ENCODE measurements at regions not wholly inside any gene's neighbourhood (a gene's known extent, or its start where the extent isn't known, plus 50 kb on each side); places are given as distances from the start of the nearest gene placed in this dataset.

DNA sequence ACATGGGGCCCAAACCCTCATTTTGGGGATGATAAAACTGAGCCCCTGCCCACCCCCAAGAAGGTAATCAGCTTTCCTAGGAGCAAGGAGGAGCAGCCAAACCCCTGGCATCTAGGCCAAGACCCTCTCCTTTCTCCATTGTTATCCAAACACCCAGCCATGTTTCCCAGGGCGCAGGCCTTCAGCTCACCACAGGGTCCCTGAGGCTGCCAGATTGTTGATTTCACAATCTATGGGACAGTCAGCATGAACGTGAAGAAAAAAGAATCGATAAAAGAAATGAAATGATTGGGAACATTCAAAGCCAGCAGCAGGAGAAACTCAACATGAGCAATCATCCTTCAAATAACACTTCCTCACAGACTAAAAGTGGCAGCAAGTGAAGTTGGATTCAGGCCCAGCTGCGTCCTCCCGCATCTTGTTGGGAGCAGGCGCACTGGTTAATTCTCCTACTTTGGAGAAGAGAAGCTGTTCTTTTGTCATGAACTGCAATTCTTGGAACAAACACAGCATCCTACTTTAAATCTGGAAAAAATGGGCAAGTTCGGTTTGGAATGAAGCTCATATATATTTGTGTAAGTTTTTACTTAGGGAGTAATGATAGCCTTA, 241.8 kb upstream of the PRDM1 start:
- DNase-seq: no peak

DNA sequence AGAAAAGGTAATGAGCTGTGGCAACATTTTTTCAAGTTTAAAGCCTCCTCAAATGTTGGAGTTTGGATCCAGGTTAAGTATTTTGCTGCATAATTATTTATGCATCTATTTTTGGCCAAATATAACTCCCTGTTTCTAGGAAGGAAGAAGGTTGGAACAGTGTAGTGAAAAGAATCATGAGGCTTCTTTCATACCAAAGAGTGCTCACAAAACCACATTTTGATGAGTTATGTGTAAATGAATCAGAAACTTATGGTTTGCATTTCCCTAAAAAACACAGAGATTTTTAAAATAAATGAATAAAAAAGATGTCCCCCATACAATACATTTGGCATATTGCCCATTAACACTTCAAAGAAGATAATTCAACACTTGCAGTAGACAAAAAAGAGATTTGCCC, 246.9 kb upstream of the PRDM1 start:
- no peak for DNase-seq

DNA sequence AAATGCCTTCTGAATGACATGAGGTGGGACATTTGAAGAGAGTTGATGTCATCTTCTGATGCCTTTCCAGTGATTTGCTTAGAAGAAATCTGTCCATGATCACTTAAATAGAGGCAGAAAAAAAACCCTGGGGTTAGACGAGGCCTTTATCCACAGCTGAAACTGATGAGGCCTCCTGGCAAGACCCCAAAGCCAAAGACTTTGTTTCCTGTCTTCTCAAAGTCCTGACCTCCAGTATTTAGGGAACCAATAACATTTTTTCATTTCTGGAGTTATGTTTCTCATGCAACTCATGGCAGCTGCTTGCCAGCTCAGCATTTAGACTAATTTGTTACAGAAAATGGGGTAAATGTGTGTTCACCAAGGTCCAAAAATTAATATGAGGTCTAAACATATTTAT, 248.0 kb upstream of the PRDM1 start:
- no peak for DNase-seq

DNA sequence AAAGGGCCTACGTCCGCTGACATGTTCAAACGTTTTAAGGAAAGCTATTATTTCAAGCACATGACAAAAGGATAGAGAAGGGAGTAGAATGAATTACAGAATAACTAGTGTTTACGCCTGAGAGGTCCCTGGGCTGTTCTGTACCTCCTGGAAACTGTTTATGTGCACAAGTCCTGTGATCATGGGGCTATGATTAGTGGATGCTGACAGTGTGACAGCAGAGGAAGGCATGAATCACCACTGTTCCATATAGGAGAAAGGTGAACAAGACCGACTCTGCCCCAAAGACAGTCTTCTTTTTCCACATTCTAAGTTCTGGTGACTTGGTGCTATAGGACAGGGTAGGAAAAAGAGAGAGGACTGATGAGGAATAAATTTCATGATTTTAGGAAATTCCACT, 249.2 kb upstream of the PRDM1 start:
- no peak for DNase-seq

DNA sequence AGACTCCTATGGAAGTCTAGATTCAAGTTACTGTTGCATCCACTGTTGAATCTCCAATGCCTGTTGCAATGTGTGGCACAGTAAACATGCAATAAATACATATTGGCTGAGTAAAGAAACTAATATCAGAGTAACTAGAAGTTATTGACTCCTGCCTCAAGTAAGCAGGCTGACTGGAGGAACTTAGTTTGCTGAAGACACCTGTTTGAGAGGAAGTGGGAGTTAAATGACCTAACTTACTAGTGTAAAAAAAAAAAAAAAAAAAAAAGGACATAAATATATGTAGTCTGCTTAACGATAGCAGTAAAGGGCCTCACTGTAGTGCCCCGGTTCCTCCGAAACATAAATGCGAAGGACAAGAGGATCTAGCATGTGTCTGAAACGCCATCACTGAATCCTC, 249.8 kb upstream of the PRDM1 start:
- no peak for DNase-seq

DNA sequence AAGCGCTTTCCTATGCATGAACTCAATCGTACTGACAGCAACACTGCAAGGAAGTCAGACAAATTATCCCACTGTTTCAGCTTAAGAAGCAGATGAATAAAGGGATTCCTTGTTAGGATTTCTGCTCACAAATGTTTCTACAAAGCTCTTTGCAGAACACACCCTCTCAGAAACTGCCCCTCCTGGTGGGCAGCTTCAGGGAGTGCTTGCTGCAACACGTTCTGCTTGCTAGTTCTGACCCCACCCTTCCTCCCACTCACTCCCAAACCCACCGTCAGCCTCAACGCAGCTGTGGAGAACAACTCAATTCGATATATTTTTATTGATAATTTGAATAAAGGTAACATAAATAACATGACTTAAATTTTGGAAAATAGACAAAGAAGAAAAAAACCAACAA, 250.8 kb upstream of the PRDM1 start:
- no peak for DNase-seq

DNA sequence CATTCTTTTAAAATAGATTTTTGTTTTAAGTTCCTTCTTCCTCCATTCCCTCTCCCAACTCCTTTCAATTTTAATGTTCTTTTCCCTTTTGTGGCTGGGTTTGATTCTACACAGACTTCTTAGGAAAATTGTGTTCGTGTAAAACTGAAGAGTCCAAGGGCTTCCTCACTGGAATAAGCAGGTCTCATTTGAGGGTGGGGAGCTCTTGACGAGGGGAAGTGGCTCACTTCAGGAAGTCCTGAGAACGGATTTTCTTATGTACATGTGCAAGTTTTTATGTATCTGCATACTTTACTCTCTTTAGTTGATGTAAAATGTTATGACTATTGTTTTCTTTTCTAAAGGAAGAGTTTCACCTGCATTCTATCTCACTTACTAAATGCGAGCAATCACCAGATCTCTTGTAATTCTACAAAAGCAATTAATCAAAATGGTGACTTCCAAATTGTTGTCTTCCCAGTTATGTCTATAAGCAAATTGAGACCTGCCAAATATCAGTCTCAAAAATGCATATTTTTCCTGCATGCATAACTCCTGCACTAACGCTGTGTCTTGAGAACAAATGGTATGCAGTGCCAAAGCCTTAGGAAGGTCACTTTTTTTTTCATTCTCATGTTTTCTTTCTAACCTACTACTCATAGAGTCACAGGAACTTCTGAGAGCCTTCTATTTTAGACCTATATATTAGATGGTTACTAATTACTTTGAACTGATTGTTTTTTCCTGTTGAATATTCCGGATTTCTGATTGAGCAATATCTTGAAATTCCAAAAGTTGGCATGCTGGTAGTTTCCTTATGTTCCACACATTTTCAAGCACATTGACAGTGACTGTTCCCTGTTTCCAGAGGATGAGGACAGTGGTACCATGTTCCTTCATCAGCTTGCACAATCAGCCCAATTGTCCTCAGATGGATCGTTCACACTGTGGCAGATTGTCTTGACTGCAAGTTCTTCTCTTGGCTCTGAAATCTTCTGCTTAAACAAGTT, 251.9 kb upstream of the PRDM1 start:
- DNase-seq: no peak

DNA sequence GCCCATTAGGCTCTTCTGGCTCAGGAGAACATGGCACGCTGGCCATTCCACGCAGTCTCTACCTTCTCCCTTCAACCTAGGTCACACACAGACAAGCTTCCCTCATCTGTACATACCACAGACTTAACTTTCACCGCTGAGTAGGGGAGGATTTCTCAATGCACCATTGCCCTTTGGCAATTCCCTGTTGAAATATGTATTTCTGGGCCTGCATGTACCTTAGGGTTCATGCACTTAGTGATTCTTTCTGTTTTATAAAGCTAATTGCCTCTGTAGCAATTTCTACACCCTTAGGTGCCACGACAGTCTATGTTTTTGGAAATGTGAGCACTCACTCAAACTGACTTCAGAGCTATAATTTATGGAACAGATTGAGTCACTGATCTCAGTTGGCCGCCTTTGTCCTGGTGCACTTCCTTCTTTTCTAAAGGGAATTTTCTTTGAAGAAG, 253.8 kb upstream of the PRDM1 start:
- no peak for DNase-seq

DNA sequence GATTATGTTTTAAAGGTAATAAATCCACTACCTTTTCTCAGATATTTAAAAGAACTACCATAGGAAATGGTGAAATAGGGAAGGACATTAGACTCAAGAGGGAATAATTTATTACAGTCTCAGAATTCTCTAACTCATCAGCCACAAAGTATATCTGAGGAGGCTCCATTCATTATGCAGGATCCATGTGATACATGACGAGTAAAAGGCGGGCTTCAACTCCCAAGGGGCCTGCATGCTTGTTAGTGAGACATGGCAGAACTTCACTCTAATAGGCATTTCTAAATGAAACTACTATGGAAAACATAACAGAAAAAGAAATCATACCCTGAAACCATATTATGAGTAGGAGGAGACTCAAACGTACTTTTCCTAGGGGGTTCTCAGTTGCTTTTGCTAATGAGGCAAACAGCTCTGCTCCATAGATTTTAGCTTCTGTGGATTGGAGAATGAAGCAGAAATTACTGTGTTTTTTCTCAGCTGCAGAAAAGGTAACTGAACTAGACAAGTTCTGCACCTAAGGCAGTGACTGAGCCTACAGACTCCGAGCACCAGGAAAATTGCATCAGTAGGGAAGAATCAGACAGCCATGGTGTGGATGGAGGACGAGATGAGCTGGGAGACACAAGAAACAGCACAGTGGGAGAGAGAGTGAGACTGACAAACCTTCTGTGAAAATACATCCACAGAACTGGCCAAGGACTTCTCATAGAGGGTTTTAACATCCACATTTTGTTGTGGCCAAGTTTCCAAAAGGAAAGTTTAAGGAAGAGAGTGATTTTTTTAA, 254.6 kb upstream of the PRDM1 start:
- DNase-seq: no peak

DNA sequence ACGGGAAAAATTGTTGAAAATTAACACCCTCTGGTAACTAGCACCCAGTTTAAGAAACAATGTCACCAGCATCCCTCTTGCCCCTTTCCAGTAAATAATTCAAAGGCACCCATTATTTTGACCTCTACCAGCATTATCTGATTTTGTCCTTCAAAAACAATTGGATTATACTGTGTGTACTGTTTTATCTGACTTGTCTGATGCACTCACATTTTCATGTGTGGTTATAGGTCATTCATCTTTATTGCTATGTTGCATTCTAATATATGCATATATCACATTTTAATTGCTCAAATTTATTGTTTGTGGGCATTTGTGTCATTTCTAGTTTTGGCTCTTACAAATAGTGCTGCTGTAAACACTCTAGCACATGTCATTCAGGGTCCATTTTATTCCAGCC, 260.9 kb upstream of the PRDM1 start:
- no peak for DNase-seq

DNA sequence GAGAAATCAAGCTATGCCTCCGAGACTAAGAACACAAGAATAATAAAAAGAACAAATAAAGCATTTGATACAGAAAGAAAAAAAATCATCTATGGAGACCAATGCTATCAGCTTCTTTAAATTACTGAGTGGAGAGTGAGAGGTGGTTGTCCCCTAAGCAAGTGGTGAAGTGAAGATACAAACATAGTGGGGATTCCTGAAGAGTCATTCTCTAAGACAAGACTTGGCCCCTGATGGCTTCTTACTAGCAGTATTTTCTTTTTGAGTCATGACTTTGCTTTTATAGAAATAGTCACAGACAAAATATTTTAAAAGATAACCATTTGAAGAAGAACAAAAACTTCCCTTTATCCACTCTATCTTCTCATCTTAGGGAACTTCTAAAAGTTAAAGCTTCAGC, 261.4 kb upstream of the PRDM1 start:
- no peak for DNase-seq

DNA sequence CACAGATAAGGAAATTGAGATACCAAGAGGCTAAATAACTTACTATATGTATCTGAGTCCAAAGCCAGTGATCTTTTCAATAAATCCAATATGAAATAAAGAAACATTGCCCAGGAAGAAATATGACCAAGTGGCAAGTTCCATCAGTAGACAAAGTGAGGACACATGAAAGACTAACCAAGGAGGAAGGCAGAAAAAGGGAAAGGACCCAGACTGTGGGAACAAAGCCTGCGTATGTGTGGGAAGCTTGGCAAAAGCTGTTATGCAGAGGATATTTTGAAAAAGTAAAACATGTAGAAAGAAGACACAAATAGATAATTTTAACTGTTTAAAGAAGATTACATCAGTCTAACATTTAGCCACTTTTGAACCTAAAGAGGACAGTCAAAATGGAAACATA, 264.4 kb upstream of the PRDM1 start:
- no peak for DNase-seq

DNA sequence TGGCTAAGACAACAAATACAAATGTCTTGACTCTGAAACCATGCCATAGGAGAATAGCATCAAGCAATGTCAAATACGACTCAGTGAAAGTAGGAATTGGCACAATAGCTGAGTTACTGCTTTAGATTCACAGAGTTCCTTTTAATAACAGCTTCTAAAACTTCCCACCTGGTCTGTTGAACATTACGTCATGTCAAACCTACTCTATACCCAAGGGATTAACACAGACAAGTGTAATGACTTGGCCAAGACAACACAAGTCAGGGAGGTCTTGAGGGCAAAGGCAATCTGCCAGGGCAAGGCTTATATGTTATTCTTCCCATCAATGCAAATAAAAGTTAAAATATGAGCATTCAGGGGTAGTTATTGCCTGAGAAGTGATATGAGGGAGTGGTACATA, 265.1 kb upstream of the PRDM1 start:
- DNase-seq: no peak

DNA sequence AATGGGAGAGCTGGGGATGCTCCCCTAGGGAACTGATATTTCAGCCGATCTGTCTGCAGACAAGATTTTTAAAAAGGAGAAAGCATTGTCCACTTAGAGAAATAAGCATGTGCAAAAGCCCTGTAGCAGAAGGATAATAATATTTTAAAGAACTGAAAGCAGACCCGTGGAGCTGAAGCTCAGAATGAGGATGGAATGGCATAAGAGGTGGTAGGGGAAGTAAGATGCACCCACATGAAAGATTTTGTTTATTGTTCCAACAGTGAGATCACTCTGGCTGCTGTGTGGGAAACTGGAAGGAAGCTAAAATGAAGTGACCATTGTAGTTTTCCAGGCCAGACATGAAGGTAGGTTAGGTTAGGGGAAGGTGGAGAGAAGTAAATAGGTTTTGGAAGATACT, 266.4 kb upstream of the PRDM1 start:
- no peak for DNase-seq

DNA sequence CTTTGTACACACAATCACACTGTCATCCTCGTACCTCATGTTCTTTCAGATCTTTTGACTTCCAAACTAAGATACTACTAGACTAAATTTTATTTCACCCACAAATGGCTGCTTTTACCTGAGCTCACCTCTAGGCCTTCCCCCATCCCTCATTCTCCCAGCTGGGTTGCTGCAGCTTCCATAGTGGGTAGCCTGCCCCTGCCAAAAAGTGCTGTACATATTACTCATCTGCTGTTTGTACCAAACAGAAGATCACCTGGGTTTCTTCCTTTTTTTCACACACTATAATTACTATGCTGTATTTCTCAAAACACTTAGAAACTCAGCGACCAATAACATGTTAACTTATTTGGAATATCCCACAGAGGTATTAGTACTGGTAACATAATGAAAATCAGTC, 267.6 kb upstream of the PRDM1 start:
- DNase-seq: no peak

DNA sequence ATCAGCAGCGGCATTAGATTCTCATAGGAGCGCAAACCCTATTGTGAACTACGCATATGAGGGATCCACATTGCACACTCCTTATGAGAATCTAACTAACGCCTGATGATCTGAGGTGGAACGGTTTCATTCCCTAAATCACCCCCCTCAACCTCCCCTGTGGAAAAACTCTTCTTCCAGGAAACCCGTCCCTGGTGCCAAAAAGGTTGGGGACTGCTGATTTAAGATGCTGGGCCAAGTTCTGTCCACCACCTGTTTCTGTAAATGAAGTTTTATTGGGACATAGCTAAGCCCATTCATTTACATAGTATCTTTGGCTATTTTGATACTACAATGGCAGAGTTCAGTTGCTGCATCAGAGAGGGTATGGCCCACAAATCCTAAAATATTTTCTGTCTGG, 268.2 kb upstream of the PRDM1 start:
- no peak for DNase-seq

DNA sequence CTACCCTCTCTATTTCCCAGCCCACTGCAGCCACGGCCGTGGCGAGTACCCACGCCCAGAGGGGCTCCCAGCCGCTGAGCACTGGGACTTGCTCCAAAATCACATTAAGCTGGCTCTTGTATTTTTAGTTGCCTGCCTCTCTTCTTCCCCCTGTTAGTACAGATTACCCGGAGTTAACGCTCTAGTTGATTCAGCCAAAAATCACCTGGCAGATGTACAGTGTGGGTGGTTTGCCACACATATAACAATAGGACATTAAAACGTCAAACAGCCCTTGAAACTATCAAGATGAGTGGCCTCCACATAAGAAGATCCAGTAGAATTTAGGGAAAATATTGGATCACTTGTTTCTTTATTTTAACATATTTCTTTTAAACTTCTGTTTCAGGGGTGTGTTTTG, 268.8 kb upstream of the PRDM1 start:
- DNase-seq: no peak

DNA sequence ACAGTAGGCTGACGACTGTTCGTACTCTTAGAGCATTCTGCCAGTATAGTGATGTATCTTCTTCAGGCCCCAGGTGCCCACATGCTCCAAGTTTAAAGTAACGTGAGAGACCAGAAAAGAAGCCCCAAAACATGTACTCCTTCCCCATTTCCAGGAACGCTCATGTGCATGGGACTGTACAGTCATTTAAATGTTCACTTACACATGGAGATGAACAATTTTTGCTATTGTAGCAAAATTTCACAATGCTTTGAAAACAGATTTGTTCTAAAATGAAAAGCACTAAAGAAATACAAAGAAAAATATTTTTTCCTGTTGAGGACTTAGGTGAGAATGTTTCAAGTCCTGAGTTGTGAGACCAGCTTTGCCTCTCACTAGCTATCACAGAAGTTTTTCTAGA, 269.3 kb upstream of the PRDM1 start:
- DNase-seq: no peak

DNA sequence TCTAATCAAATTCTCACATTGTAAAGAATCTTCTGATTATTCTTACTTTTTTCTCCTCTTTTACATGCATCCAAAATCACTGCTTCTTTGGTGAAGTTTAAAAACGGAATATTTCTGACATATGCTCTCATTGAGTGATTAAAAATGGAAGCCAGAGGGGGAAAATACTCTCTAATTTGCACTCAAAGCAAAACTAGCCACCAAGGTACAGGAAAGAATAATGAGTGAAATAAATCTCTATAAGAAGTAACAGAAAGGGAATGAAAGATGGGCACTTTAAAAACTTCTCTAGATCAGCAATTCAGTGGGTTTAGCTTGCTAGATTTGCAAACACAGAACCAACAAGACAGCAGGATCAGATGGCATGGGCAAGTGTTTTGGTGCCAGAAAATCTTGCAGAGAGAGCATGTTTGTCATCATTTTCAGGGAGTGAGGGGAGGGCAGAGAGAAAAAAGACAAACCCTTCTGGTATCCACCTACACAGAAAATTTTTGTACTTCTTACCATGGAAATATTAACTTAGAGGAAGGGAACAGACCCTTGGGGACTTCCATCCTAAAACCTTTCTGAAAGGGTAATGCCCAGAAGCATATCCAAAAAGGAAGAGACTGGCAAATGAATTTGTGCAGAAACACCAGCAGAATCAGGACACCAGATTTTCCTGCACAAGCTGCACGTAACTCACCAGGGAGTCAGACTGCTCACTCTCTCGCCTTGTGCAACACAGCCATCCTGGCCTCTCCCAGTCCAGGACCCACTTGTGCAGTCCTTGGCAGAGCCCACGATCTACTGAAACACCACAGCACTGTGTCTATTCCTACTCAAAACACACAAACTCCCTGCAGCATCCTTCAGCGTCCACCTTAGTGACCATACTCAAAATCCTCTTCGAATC, 270.2 kb upstream of the PRDM1 start:
- no peak for DNase-seq

DNA sequence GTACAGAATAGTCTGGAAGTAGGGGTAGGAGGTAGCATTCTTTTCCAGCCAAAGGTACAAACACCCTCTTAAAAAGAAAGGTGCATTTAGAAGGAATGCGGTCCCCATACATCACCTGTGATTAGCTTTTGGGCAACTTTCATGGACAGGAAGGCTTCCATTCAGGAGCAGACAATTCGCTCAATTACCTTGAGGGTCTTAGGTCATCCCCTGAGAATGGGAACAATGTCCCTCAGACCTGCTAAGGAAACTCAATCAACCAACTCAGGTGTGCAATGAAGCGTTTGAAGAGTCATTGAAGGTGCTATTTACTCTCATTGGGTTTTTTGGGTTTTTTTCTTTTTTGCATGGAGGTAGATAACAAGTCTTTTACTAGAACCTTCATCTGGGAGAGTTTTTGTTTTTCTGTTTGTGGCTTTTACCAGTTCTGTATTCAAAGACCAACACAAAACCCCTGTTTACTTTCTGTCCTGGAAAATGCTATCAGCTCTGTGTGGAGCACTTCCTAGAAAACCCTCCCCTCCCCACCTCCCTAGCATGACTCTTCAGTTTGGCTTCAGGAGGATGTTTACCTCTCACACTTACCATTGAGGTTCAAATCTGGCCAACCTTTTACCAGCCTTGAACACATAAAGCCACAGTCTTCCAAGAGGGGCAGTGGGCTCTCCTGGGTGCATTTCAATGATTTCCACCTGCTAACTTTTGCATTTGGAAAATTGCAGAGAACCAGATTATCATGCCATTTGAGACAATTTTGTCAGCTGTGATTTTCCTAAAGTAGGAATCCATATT, 271.2 kb upstream of the PRDM1 start:
- no peak for DNase-seq

DNA sequence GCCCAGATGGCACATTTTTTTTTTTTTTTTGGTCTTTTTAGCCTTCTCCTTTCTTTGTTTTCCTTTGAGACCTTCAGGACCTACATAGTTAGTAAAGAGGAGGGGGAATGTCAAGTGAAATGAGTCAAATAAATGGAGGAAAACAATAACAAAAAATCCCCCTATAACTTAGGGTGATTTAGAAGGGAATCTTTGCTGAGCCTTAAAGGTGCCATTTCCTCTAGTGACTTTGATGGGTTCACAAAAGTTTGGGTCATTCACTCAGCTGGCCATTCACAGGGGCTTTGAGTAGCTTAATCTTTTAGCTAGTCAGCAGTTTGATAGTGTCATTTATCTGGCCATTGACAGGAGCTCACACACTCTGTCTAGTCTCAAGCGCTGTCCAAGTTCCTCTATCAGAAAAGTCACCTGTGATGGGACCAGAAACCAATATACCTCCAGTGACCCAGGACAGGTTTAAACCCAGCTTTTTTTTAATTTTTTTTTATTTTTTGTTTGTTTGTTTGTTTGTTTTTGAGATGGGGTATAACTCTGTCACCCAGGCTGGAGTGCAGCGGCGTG, 275.1 kb upstream of the PRDM1 start:
- DNase-seq: no peak
